K562 (cell line): ENCODE measurements at regions not wholly inside any gene's neighbourhood (a gene's known extent, or its start where the extent isn't known, plus 50 kb on each side); places are given as distances from the start of the nearest gene placed in this dataset.

ENCODE experiments used
- ATAC-seq: fragments of 200-7000 bp; cut with Tn5 transposase; 3 replicates; pipeline ENCODE4 v1.9.1; 2020; ENCODE audit warnings: moderate library complexity
- BruUV-seq: library from RNA; stranded (reverse); fragments of 400-500 nt; replicated peaks from 2 replicates; lab custom pipeline; 2021; lab: Mats Ljungman, UMichigan
- CTCF ChIA-PET: fragments of 300-600 bp; formaldehyde crosslinking; extraction: SDS; loops from one replicate; lab custom pipeline; 2021; ENCODE audit warnings: low intra/inter-chr PET ratio; lab: Yijun Ruan, JAX
- POLR2A ChIA-PET: fragments of 300-600, 350-650 bp; sonication (Branson Sonifier 250); formaldehyde crosslinking; extraction: SDS; loops from one replicate; lab custom pipeline; 2021; ENCODE audit warnings: antibody characterized with exemption, inconsistent platforms; lab: Yijun Ruan, JAX
- DNase-seq, 4 experiments: peaks; one replicate each; pipeline versions ENCODE4 v3.0.0 to v3.0.0-alpha.2; 2011 to 2018; ENCODE audit warnings: low spot score in 3 of 4, mixed read lengths in 3 of 4; ENCODE audit errors: extremely low read depth in 1 of 4
- FAIRE-seq: peaks from 2 replicates; lab custom pipeline; 2011; peaks lifted over from hg19 to GRCh38; lab: Jason Lieb, UNC
- H2AFZ ChIP-seq: 2 replicates; pipeline ENCODE4 v1.6.0; 2011; ENCODE audit warnings: low read depth, low read length, control low read depth, inconsistent platforms
- H3K27ac ChIP-seq: fragments of 200-600 bp; 3 replicates; pipeline ENCODE4 v1.8.0; 2011; ENCODE audit warnings: low read depth, mild to moderate bottlenecking, control low read depth, inconsistent platforms, low read length, moderate library complexity, mixed read lengths; ENCODE audit errors: extremely low read depth
- H3K27me3 ChIP-seq, 2 experiments: fragments of 300-600 bp in 1 of 2; 2 replicates in 1 of 2; 3 replicates in 1 of 2; pipeline versions ENCODE4 v1.6.0 to v1.8.0; 2011; ENCODE audit warnings: inconsistent platforms in 2 of 2, low read length in 2 of 2, mild to moderate bottlenecking in 1 of 2, mixed read lengths in 1 of 2, moderate library complexity in 1 of 2; ENCODE audit not compliant: control insufficient read depth in 2 of 2, insufficient read depth in 2 of 2
- H3K36me3 ChIP-seq: fragments of 300-600 bp; 3 replicates; pipeline ENCODE4 v1.8.0; 2011; ENCODE audit warnings: mild to moderate bottlenecking, low read length, inconsistent platforms; ENCODE audit not compliant: control insufficient read depth, insufficient read depth
- H3K4me1 ChIP-seq, 2 experiments: fragments of 200-600 bp in 1 of 2; replicated peaks in 1 of 2; 2 replicates in 1 of 2; 3 replicates in 1 of 2; pipeline versions ENCODE4 v1.5.1 to v1.8.0; 2011; ENCODE audit warnings: inconsistent platforms in 2 of 2, low read length in 2 of 2, mild to moderate bottlenecking in 1 of 2, mixed read lengths in 1 of 2, moderate library complexity in 1 of 2; ENCODE audit not compliant: control insufficient read depth in 2 of 2, insufficient read depth in 2 of 2
- H3K4me2 ChIP-seq: 2 replicates; pipeline ENCODE4 v1.6.1; 2011; ENCODE audit warnings: low read length, control low read depth, inconsistent platforms, mixed read lengths; ENCODE audit not compliant: insufficient read depth
- H3K4me3 ChIP-seq: fragments of 200-600 bp; sonication (generic), shearing (Covaris generic); 2 replicates; pipeline ENCODE4 v1.5.1; 2016; ENCODE audit warnings: control low read depth, inconsistent platforms
- H3K79me2 ChIP-seq: fragments of 200-600 bp; 3 replicates; pipeline ENCODE4 v1.8.0; 2011; ENCODE audit warnings: low read length, inconsistent platforms; ENCODE audit not compliant: control insufficient read depth, insufficient read depth
- H3K9ac ChIP-seq, 2 experiments: 2 replicates each; pipeline versions ENCODE4 v1.6.0 to v1.6.1; 2011; ENCODE audit warnings: low read depth in 2 of 2, low read length in 2 of 2, control low read depth in 1 of 2, inconsistent platforms in 1 of 2, mild to moderate bottlenecking in 1 of 2, mixed read lengths in 1 of 2; ENCODE audit not compliant: insufficient read depth in 1 of 2
- H3K9me1 ChIP-seq: one replicate; pipeline ENCODE4 v1.6.0; 2011; ENCODE audit warnings: inconsistent platforms, mild to moderate bottlenecking, low read length, moderate library complexity; ENCODE audit not compliant: control insufficient read depth, insufficient read depth
- H3K9me3 ChIP-seq: replicated peaks from 2 replicates; pipeline ENCODE4 v1.5.1; 2011; ENCODE audit warnings: low read depth, low read length, inconsistent platforms; ENCODE audit not compliant: control insufficient read depth, insufficient read depth
- H4K20me1 ChIP-seq: replicated peaks from 2 replicates; pipeline ENCODE4 v1.6.1; 2011; ENCODE audit warnings: low read length, inconsistent platforms, mixed read lengths; ENCODE audit not compliant: control insufficient read depth, insufficient read depth
- ATF7 ChIP-seq: fragments of 450-650 bp; IDR thresholded peaks from 2 replicates; pipeline ENCODE4 v1.7.1; 2014; ENCODE audit warnings: mild to moderate bottlenecking, moderate library complexity
- CBX3 ChIP-seq, 2 experiments: IDR thresholded peaks; 1 replicate in 1 of 2; 2 replicates in 1 of 2; pipeline ENCODE4 v1.6.1; 2012; ENCODE audit warnings: inconsistent platforms in 2 of 2, low read length in 2 of 2, borderline replicate concordance in 1 of 2, control low read depth in 1 of 2
- CEBPB ChIP-seq: fragments of 450-650 bp; IDR thresholded peaks from 2 replicates; pipeline ENCODE4 v1.6.1; 2016; ENCODE audit warnings: missing genetic modification characterization, missing compliant biosample characterization
- EP300 ChIP-seq: IDR thresholded peaks from 2 replicates; pipeline ENCODE4 v1.6.1; 2012; ENCODE audit warnings: low read length, improper control_type of control experiment
- HMG20B ChIP-seq: fragments of 250-450 bp; sonication (Bioruptor Pico); IDR thresholded peaks from 2 replicates; pipeline ENCODE4 v1.5.0; 2021; ENCODE audit warnings: mild to moderate bottlenecking
- MEF2A ChIP-seq: IDR thresholded peaks from 2 replicates; pipeline ENCODE4 v1.6.1; 2011; ENCODE audit warnings: low read depth, mild to moderate bottlenecking, low read length, moderate library complexity; ENCODE audit not compliant: control insufficient read depth
- PHF8 ChIP-seq: fragments of 200-600 bp; sonication (generic); IDR thresholded peaks from 2 replicates; pipeline ENCODE4 v1.6.1; 2012; ENCODE audit warnings: mixed run types, mild to moderate bottlenecking, inconsistent platforms, low read length, moderate library complexity, borderline replicate concordance
- RAD21 ChIP-seq, 2 experiments: fragments of 250-450 bp in 1 of 2; fragments of 450-650 bp in 1 of 2; sonication (Bioruptor Pico) in 1 of 2; formaldehyde crosslinking in 1 of 2; IDR thresholded peaks in 1 of 2; conservative IDR thresholded peaks in 1 of 2; 2 replicates each; pipeline versions ENCODE4 v1.4.0 to v1.8.0; 2020 to 2022; ENCODE audit warnings: mild to moderate bottlenecking in 2 of 2, moderate library complexity in 1 of 2
- SMAD2 ChIP-seq: fragments of 150-350 bp; IDR thresholded peaks from 2 replicates; pipeline ENCODE4 v1.6.1; 2014; ENCODE audit warnings: low read depth, mild to moderate bottlenecking, low read length
- SOX6 ChIP-seq: fragments of 450-650 bp; IDR thresholded peaks from 2 replicates; pipeline ENCODE4 v1.6.1; 2014; ENCODE audit warnings: mild to moderate bottlenecking
- SRF ChIP-seq, 2 experiments: fragments of 250-450, 450-650 bp in 1 of 2; sonication (Bioruptor Pico) in 1 of 2; sonication (generic) in 1 of 2; formaldehyde crosslinking; IDR thresholded peaks; 2 replicates each; pipeline versions ENCODE4 v1.5.0 to v1.5.1; 2020 to 2022; ENCODE audit warnings: mild to moderate bottlenecking in 1 of 2, missing genetic modification reagents in 1 of 2
- TGIF2 ChIP-seq: sonication (generic); formaldehyde crosslinking; IDR thresholded peaks from 2 replicates; pipeline ENCODE4 v1.8.1; 2022; ENCODE audit warnings: mild to moderate bottlenecking, missing genetic modification reagents, moderate library complexity
- ZNF197 ChIP-seq: fragments of 200-800 bp; sonication (Bioruptor generic); IDR thresholded peaks from 2 replicates; pipeline ENCODE4 v1.6.1; 2016; ENCODE audit warnings: low read depth, missing genetic modification characterization, missing compliant biosample characterization
- ZNF436 ChIP-seq: fragments of 250-450, 450-650 bp; sonication (Bioruptor Pico); formaldehyde crosslinking; IDR thresholded peaks from 2 replicates; pipeline ENCODE4 v1.7.0; 2020; ENCODE audit warnings: mild to moderate bottlenecking
- ZNF583 ChIP-seq: fragments of 250-450 bp; sonication (Bioruptor Pico); IDR thresholded peaks from 2 replicates; pipeline ENCODE4 v1.4.0; 2020
- WGBS: fragments of 100-300 bp; shearing (Covaris generic); methylation state at CpG from one replicate; pipeline ENCODE4 v1.1.6; 2016; ENCODE audit warnings: low coverage, mixed read lengths; ENCODE audit not compliant: insufficient coverage; ENCODE audit errors: missing lambda C conversion rate; 5-methylcytosine and 5-hydroxymethylcytosine counted together
- in situ Hi-C: fragments of 300-500 bp; cut with MboI; formaldehyde crosslinking; loops from 4 replicates; pipeline ENCODE4 v1.15.0; 2018; ENCODE audit warnings: inconsistent platforms, mixed read lengths
- intact Hi-C: fragments of 100-400 bp; cut with micrococcal nuclease; formaldehyde crosslinking; loops from 2 replicates; pipeline ENCODE4 v1.14.2; 2022
- TF ChIP-seq, protein P1 (sequence below): fragments of 450-650 bp; IDR thresholded peaks from 2 replicates; pipeline ENCODE4 v1.6.1; 2017; ENCODE audit warnings: antibody characterized with exemption
- TF ChIP-seq, protein P2 (sequence below): fragments of 450-650 bp; IDR thresholded peaks from 2 replicates; pipeline ENCODE4 v1.6.1; 2016; ENCODE audit warnings: mild to moderate bottlenecking

DNA sequence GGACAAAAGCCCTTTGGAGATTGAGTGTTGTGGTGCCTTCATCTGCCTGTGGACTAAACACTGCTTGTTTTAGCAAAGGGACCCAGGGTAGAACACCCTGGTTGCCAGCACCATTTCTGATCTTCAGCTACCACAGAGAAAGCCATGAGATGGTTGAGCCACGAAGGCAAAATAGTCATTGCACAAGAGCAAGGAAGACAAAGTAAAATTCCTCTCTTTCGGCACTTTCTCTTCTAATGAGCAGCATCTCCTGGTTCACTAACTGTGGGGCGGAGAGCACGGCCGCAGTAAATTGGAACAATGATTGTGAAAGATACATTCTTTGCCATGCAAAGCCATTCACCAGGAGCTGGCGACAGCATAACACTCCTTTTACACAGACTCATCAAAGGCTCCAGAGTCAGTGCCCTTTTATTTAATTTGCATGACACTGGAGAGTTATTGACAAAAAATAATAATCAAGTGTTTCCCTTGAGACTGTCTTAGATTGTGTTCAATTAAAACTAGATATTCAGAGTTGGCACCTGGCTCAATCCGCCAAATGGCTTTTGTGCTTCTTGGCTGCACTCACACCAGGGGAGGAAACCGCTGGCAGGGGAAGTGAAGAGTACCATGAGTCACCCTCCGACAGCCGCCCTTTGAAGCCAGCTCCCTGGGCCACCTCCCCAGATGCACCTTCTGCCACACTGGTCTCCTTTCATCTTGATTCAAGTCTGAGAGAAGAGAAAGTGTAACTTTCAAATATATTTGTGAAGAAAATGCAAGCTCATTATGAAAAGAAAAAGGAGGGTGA, 100.5 kb upstream of the MEIS1 start (continued):
- TF ChIP-seq ZNF436 (no peak), SMAD2 (no peak), PHF8 (no peak), ZNF197 (CRISPR knock-in tag) (no peak)

DNA sequence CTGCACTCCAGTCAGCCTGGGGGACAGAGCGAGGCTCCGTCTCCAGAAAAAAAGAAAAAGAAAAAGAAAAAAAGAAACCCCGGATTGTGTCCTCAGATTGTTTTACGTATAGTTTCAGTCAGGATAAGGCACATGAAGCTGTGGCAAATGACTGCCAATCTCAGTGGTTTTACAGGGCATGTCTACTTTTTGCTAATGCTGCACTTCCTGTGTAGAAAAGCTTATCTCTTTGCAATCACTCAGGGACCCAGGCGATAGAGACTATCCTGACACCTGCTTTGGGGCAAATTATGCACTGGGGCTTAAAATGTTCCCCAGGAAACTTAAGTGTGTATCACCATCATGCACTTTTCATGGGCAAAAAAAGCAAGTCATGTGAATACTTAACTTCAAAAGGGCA, 103.7 kb upstream of the MEIS1 start:
- WGBS: 0% methylated on average over 5 of the region's 5 CpGs
- Histone ChIP-seq H2AFZ (no peak overlapping the region), H3K79me2 (no peaks in the 10 kb centered on the region), H3K9me3 (no peaks in the 10 kb centered on the region), H3K27me3 (peaks cover 8 to 25% of the 10 kb centered on the region in 2 experiments; a peak in 4 of 5 replicates), H3K9ac (no peak overlapping the region), H3K4me3 (no peak overlapping the region), H3K27ac (no peak overlapping the region), H3K9me1 (no peaks in the 10 kb centered on the region), H4K20me1 (no peaks in the 10 kb centered on the region), H3K36me3 (no peaks in the 10 kb centered on the region), H3K4me1 (no peaks in the 10 kb centered on the region), H3K4me2 (no peak overlapping the region)
- DNase-seq (no peak), ATAC-seq (no peak), FAIRE-seq (no peak)
- POLR2A ChIA-PET: no interaction called here
- CTCF ChIA-PET: no interaction called here
- BruUV-seq: no TSS peak
- intact Hi-C loops: no loop called here
- in situ Hi-C loops: no loop called here
- TF ChIP-seq, protein P1, sequence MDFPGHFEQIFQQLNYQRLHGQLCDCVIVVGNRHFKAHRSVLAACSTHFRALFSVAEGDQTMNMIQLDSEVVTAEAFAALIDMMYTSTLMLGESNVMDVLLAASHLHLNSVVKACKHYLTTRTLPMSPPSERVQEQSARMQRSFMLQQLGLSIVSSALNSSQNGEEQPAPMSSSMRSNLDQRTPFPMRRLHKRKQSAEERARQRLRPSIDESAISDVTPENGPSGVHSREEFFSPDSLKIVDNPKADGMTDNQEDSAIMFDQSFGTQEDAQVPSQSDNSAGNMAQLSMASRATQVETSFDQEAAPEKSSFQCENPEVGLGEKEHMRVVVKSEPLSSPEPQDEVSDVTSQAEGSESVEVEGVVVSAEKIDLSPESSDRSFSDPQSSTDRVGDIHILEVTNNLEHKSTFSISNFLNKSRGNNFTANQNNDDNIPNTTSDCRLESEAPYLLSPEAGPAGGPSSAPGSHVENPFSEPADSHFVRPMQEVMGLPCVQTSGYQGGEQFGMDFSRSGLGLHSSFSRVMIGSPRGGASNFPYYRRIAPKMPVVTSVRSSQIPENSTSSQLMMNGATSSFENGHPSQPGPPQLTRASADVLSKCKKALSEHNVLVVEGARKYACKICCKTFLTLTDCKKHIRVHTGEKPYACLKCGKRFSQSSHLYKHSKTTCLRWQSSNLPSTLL: no peak
- TF ChIP-seq ZNF583 (CRISPR knock-in tag): no peak
- no peak for TF ChIP-seq RAD21 (CRISPR knock-in tag; conservative IDR thresholded peaks at IDR 0.05 in 1 of 2, IDR thresholded peaks at IDR 0.05 in 1 of 2)
- no peak for TF ChIP-seq SRF (CRISPR knock-in tag; IDR thresholded peaks at IDR 0.05)
- TF ChIP-seq CBX3 (IDR thresholded peaks at IDR 0.05; ENCODE audit: borderline replicate concordance in 1 of 2, low read length in 2 of 2): no peak
- no peak for TF ChIP-seq SOX6
- TF ChIP-seq, protein P2, sequence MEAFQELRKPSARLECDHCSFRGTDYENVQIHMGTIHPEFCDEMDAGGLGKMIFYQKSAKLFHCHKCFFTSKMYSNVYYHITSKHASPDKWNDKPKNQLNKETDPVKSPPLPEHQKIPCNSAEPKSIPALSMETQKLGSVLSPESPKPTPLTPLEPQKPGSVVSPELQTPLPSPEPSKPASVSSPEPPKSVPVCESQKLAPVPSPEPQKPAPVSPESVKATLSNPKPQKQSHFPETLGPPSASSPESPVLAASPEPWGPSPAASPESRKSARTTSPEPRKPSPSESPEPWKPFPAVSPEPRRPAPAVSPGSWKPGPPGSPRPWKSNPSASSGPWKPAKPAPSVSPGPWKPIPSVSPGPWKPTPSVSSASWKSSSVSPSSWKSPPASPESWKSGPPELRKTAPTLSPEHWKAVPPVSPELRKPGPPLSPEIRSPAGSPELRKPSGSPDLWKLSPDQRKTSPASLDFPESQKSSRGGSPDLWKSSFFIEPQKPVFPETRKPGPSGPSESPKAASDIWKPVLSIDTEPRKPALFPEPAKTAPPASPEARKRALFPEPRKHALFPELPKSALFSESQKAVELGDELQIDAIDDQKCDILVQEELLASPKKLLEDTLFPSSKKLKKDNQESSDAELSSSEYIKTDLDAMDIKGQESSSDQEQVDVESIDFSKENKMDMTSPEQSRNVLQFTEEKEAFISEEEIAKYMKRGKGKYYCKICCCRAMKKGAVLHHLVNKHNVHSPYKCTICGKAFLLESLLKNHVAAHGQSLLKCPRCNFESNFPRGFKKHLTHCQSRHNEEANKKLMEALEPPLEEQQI: no peak
- no peak for TF ChIP-seq HMG20B (CRISPR knock-in tag)
- no peak for TF ChIP-seq MEF2A
- TF ChIP-seq CEBPB (tag): no peak
- no peak for TF ChIP-seq ATF7
- TF ChIP-seq EP300: no peak
- no peak for TF ChIP-seq TGIF2
